ENCODE measurements at regions not wholly inside any gene's neighbourhood (a gene's known extent, or its start where the extent isn't known, plus 50 kb on each side); places are given as distances from the start of the nearest gene placed in this dataset.
A peak's percentile ranks its signal among the peaks of the same experiment; 100 is the strongest.

GRCh38 chr1:221823561-221823960, 81.7 kb upstream of the DUSP10 start:
- FAIRE-seq: no peak
- Mint-ChIP-seq H3K27me3 (ENCODE audit: low read depth, unreplicated experiment) (no peaks in the 10 kb centered on the region), H3K9me3 (ENCODE audit: unreplicated experiment) (no peaks in the 10 kb centered on the region), H3K36me3 (ENCODE audit: low read depth, unreplicated experiment) (no peaks in the 10 kb centered on the region), H3K4me3 (ENCODE audit: unreplicated experiment) (no peak overlapping the region), H3K27ac (ENCODE audit: unreplicated experiment) (no peak overlapping the region), H3K4me1 (ENCODE audit: low read depth, unreplicated experiment) (peaks cover 13% of the 10 kb centered on the region)
- Histone ChIP-seq H3K79me2 (ENCODE audit: insufficient read depth, low read length) (no peaks in the 10 kb centered on the region), H3K9ac (ENCODE audit: low read length) (no peak overlapping the region), H4K20me1 (ENCODE audit: insufficient read depth, low read length) (no peaks in the 10 kb centered on the region), H3K4me1 (ENCODE audit: insufficient read depth, low read length) (peaks cover 19% of the 10 kb centered on the region), H3K4me2 (ENCODE audit: low read length) (no peak overlapping the region), H3K9me3 (ENCODE audit: insufficient read depth, low read depth, low read length) (no peaks in the 10 kb centered on the region), H3K27ac (ENCODE audit: low read depth, low read length) (peak overlapping the region; percentile 17), H3K36me3 (ENCODE audit: insufficient read depth, low read length) (no peaks in the 10 kb centered on the region), H3K27me3 (ENCODE audit: insufficient read depth, low read length) (no peaks in the 10 kb centered on the region), H3K4me3 (ENCODE audit: insufficient read depth, low read depth, low read length) (no peak overlapping the region), H2AFZ (ENCODE audit: low read depth, low read length) (no peak overlapping the region)
- DNase-seq (ENCODE audit: low read depth): no peak
- TF ChIP-seq EZH2 (IDR thresholded peaks at IDR 0.05; ENCODE audit: insufficient read depth, low read length) (no peak), CTCF (IDR thresholded peaks at IDR 0.05; ENCODE audit: insufficient read depth, low read depth, low read length) (no peak)

- Histone ChIP-seq H3K9me3 (ENCODE audit: insufficient read depth, low read depth, low read length) (no peaks in the 10 kb centered on the region), H3K27me3 (ENCODE audit: insufficient read depth, low read length) (no peaks in the 10 kb centered on the region), H3K4me2 (ENCODE audit: low read length) (no peak overlapping the region), H4K20me1 (ENCODE audit: insufficient read depth, low read length) (no peaks in the 10 kb centered on the region), H3K9ac (ENCODE audit: low read length) (no peak overlapping the region), H3K4me3 (ENCODE audit: insufficient read depth, low read depth, low read length) (no peak overlapping the region), H3K79me2 (ENCODE audit: insufficient read depth, low read length) (no peaks in the 10 kb centered on the region), H3K4me1 (ENCODE audit: insufficient read depth, low read length) (peaks cover 19% of the 10 kb centered on the region), H3K36me3 (ENCODE audit: insufficient read depth, low read length) (no peaks in the 10 kb centered on the region), H2AFZ (ENCODE audit: low read depth, low read length) (no peak overlapping the region), H3K27ac (ENCODE audit: low read depth, low read length) (no peak overlapping the region)
- no peak for FAIRE-seq
- no peaks in the 10 kb centered on the region for H3K36me3 Mint-ChIP-seq (ENCODE audit: low read depth, unreplicated experiment)
- no peaks in the 10 kb centered on the region for H3K9me3 Mint-ChIP-seq (ENCODE audit: unreplicated experiment)
- H3K27me3 Mint-ChIP-seq (ENCODE audit: low read depth, unreplicated experiment): no peaks in the 10 kb centered on the region
- no peak for TF ChIP-seq EZH2 (IDR thresholded peaks at IDR 0.05; ENCODE audit: insufficient read depth, low read length)
- TF ChIP-seq CTCF (IDR thresholded peaks at IDR 0.05; ENCODE audit: insufficient read depth, low read depth, low read length): no peak
- H3K4me3 Mint-ChIP-seq (ENCODE audit: unreplicated experiment): no peak overlapping the region
- no peak for DNase-seq (ENCODE audit: low read depth)
- H3K4me1 Mint-ChIP-seq (ENCODE audit: low read depth, unreplicated experiment): peaks cover 12% of the 10 kb centered on the region
- H3K27ac Mint-ChIP-seq (ENCODE audit: unreplicated experiment): no peak overlapping the region
Observed at GRCh38 chr1:221823149-221823548, 81.3 kb upstream of the DUSP10 start.

GRCh38 chr1:221822591-221822990, 80.7 kb upstream of the DUSP10 start:
- H3K9ac ChIP-seq (ENCODE audit: low read length): no peak overlapping the region
- Mint-ChIP-seq H3K27ac (ENCODE audit: unreplicated experiment) (no peak overlapping the region), H3K4me1 (ENCODE audit: low read depth, unreplicated experiment) (peaks cover 12% of the 10 kb centered on the region), H3K36me3 (ENCODE audit: low read depth, unreplicated experiment) (no peaks in the 10 kb centered on the region), H3K27me3 (ENCODE audit: low read depth, unreplicated experiment) (no peaks in the 10 kb centered on the region), H3K4me3 (ENCODE audit: unreplicated experiment) (no peak overlapping the region), H3K9me3 (ENCODE audit: unreplicated experiment) (no peaks in the 10 kb centered on the region)
- H3K27me3 ChIP-seq (ENCODE audit: insufficient read depth, low read length): no peaks in the 10 kb centered on the region
- no peak for TF ChIP-seq EZH2 (IDR thresholded peaks at IDR 0.05; ENCODE audit: insufficient read depth, low read length)
- no peak for TF ChIP-seq CTCF (IDR thresholded peaks at IDR 0.05; ENCODE audit: insufficient read depth, low read depth, low read length)
- H2AFZ ChIP-seq (ENCODE audit: low read depth, low read length): no peak overlapping the region
- H4K20me1 ChIP-seq (ENCODE audit: insufficient read depth, low read length): no peaks in the 10 kb centered on the region
- H3K4me1 ChIP-seq (ENCODE audit: insufficient read depth, low read length): peaks cover 19% of the 10 kb centered on the region
- H3K4me3 ChIP-seq (ENCODE audit: insufficient read depth, low read depth, low read length): no peak overlapping the region
- H3K79me2 ChIP-seq (ENCODE audit: insufficient read depth, low read length): no peaks in the 10 kb centered on the region
- no peak overlapping the region for H3K4me2 ChIP-seq (ENCODE audit: low read length)
- DNase-seq (ENCODE audit: low read depth) (no peak), FAIRE-seq (no peak)
- H3K27ac ChIP-seq (ENCODE audit: low read depth, low read length): no peak overlapping the region
- no peaks in the 10 kb centered on the region for H3K36me3 ChIP-seq (ENCODE audit: insufficient read depth, low read length)
- H3K9me3 ChIP-seq (ENCODE audit: insufficient read depth, low read depth, low read length): no peaks in the 10 kb centered on the region
